Activated CD4-positive, CD25-positive, alpha-beta regulatory T cell treated with anti-CD3 and anti-CD28 coated beads, Interleukin-2, amount 50 U/mL, for 24 hours (primary cell): ENCODE measurements at regions not wholly inside any gene's neighbourhood (a gene's known extent, or its start where the extent isn't known, plus 50 kb on each side); places are given as distances from the start of the nearest gene placed in this dataset.

ENCODE experiments used
- ATAC-seq, 2 donors: fragments of 150-1000 bp; cut with Tn5 transposase; one replicate each; pipeline ENCODE4 v1.10.0; 2021; ENCODE audit warnings: mild to moderate bottlenecking in 1 of 2, moderate library complexity in 1 of 2

- ATAC-seq, result no peak
Observed at GRCh38 chr3:118402971-118403370, 631.7 kb downstream of the IGSF11 start.

- ATAC-seq, result no peak
Observed at GRCh38 chr3:118406562-118406961, 628.1 kb downstream of the IGSF11 start.

- no peak for ATAC-seq
Observed at GRCh38 chr3:118408431-118408830, 626.2 kb downstream of the IGSF11 start.

GRCh38 chr3:118412503-118412902 lies 622.1 kb downstream of the IGSF11 start:
- no peak for ATAC-seq

GRCh38 chr3:118425272-118425837 lies 609.3 kb downstream of the IGSF11 start:
- no peak for ATAC-seq

- no peak for ATAC-seq
Observed at GRCh38 chr3:118433825-118434224, 600.8 kb downstream of the IGSF11 start.

- ATAC-seq, result no peak
Observed at GRCh38 chr3:118435851-118436350, 598.7 kb downstream of the IGSF11 start.

- ATAC-seq, result no peak
Observed at GRCh38 chr3:118436697-118437262, 597.9 kb downstream of the IGSF11 start.

GRCh38 chr3:118445036-118445435 lies 589.6 kb downstream of the IGSF11 start:
- ATAC-seq, result no peak

GRCh38 chr3:118447339-118447738 lies 587.3 kb downstream of the IGSF11 start:
- no peak for ATAC-seq

GRCh38 chr3:118466795-118467330 lies 567.8 kb downstream of the IGSF11 start:
- ATAC-seq, result no peak

- ATAC-seq, result no peak
Observed at GRCh38 chr3:118468801-118469200, 565.8 kb downstream of the IGSF11 start.

- no peak for ATAC-seq
Observed at GRCh38 chr3:118472586-118472985, 562.1 kb downstream of the IGSF11 start.

- ATAC-seq, result no peak
Observed at GRCh38 chr3:118473343-118473742, 561.3 kb downstream of the IGSF11 start.

GRCh38 chr3:118476885-118477618 lies 557.6 kb downstream of the IGSF11 start:
- no peak for ATAC-seq

GRCh38 chr3:118477768-118478167 lies 556.9 kb downstream of the IGSF11 start:
- no peak for ATAC-seq

- ATAC-seq, result no peak
Observed at GRCh38 chr3:118478706-118479276, 555.9 kb downstream of the IGSF11 start.

GRCh38 chr3:118479376-118479775 lies 555.3 kb downstream of the IGSF11 start:
- no peak for ATAC-seq

GRCh38 chr3:118480101-118480860 lies 554.4 kb downstream of the IGSF11 start:
- ATAC-seq, result no peak

- ATAC-seq, result no peak
Observed at GRCh38 chr3:118485693-118486092, 549.0 kb downstream of the IGSF11 start.

- ATAC-seq, result no peak
Observed at GRCh38 chr3:118487734-118488133, 546.9 kb downstream of the IGSF11 start.

- no peak for ATAC-seq
Observed at GRCh38 chr3:118488732-118489131, 545.9 kb downstream of the IGSF11 start.

- ATAC-seq, result no peak
Observed at GRCh38 chr3:118495206-118495605, 539.4 kb downstream of the IGSF11 start.
